Fibroblast of the conjunctiva (primary cell): ENCODE measurements at regions not wholly inside any gene's neighbourhood (a gene's known extent, or its start where the extent isn't known, plus 50 kb on each side); places are given as distances from the start of the nearest gene placed in this dataset.

Experiments
- DNase-seq: peaks from one replicate; pipeline ENCODE4 v3.0.0-alpha.2; 2010; ENCODE audit warnings: low read depth

DNA sequence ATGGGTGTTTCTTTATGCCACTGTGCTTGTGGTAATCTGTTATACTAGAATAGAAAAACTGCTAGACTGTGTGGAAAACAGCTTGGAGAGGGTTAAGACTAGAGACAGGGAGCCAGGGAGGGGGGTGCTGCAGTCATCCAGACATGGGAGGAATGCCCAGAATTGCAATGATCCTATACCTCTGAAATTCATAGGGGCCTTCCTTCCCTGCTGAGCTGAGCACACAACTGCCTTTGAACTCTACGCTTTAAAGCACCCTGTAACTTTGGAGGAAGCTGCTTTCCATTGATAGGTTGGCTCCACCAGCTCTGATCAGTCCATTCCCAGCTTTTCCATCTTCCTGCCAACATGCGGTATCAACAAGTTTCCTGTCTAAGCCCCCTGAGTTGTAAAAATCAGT, 155.9 kb upstream of the RASGEF1B start:
- DNase-seq = no peak

DNA sequence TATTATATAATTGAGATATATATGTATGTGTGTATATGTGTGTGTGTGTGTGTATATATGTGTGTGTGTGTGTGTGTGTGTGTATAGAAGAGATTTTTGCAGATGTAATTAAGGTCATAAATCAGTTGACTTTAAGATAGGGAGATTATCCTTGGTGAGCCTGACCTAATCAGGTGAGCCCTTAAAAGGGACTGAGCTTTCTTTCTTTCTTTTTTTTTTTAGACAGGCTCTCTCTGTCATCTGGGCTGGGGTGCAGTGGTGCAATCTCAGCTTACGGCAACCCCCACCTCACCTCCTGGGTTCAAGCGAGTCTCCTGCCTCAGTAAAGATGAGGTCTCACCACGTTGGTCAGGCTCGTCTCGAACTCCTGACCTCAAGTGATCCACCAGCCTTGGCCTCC, 155.1 kb upstream of the RASGEF1B start:
- DNase-seq = no peak

DNA sequence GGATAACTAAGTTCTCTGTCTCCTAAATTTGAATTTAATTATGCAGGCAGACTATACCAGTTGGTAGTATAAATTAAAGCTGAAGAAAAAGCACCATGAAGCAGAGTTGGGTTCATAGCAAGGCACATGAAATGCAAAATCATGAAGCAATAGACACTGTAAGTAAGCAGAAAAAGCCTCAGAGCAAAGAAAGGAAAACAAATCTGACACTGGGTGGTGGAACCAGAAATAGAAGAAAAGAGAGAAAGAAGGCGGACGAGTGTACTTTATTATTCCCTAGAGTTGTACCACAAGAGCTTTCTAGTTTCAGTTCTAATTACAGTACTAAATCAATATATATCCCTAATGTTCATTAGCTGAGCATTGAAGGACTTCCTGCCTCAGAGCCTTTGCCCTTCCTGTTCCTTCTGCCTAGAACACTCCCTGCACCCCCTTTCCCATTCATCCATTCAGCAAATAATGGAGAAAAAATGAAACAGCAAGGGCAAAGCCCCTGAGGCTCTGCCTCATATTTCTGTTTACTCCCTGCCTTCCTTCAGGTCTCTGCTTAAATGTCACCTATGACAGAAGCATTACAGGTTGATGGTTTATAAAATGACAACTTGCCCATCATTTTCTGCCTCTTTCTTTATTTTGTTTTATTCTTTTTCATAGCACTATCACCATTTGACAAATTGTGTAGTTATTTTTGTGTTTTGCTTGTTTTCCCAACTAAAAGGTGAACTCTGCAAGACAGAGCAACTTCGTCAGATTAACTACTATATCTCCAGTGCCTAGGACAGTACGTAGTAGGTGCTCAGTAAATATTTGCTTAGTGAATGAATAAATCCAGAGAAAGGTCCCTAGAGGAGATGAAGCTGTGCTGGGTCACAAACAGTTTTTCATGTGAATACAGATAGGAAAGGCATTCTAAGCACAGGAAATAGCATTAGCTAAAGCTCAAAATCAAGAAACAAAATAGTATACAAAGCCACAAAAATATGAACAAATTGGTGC, 154.0 kb upstream of the RASGEF1B start:
- no peak for DNase-seq

DNA sequence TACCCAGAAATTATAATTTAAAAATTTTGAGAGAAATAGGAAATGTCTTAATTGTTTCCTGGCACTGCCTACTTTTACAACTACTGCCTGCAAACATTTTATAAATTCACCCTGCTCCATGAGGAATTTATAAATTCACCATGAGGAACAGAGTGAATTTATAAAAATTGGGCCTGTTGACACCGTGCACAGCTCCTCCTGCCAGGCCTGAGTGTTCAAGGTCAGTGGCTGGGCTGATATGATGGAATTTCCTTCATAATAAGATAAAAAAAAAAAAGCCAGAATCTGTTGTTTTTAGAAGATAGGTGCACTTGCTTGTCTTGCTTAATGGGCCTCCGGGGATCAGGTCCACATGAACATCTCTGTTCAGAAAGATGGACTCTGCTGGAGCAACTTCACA, 151.7 kb upstream of the RASGEF1B start:
- DNase-seq = no peak

DNA sequence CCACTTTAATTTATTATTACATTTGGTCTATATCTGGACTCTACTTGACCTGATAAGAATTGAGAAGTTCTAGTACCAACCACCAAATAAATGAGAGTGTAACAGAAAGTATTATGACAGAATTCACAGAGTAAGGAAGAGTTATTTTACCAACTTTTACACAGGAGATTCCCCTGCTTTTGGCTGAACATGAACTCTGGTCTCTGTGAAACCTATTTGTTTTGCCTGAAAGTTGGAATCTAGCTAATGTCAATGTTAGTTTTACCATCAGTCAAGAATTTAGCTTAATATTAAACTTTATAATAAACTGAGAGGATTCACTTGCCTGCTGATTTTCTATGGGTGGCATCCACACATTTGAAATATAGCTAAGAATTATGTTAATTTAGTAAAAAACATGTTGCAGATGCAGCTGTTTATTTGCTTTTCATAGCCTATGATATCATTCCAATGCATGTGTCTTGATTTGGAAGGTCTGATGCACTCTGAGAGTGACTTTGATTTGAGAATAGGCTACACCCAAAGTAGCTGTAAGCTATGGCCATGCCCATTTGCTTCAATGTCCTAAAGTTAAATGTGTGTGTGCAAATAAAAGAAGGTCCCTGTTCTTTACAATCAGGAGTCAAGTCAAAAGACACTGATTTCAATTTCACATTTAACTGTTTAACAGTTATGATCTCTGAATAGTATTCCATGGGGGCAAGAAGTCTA, 150.9 kb upstream of the RASGEF1B start:
- no peak for DNase-seq

DNA sequence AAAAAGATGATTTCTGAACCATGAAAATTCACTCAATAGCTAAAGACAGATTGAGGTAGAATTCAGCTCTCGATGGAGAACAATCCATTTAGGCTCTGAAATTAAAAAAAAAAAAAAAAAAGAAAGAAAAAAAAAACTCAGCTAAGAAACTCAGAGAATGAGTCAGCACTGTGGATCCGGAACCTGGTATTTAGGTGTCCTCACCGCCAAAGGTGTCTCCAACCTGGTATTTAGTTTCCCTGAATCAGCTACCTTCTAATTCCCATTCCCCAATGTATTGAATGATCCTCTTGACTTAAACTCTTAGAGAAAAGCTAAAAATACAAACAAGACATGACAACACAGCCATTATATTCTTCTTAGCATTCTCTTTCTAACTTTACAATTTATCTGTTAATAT, 150.3 kb upstream of the RASGEF1B start:
- DNase-seq = no peak

DNA sequence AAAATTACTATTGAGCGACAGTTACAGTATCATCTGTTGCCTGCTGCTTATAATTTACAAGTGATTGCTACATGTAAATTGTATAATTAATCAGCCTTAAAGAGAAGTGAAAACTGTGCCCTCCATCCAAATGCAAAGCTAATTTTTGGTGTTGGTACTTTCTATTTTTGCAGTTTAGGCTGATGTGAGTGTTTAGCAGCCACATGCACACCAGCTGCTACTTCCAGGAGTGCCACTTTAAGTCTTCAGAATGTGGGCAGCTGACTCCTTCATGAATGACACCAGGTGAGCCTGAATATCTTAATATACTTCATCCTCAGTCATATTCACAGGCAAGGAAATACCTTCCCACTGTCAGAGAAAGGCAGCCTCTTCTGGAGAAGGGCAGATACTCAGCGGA, 149.8 kb upstream of the RASGEF1B start:
- no peak for DNase-seq

DNA sequence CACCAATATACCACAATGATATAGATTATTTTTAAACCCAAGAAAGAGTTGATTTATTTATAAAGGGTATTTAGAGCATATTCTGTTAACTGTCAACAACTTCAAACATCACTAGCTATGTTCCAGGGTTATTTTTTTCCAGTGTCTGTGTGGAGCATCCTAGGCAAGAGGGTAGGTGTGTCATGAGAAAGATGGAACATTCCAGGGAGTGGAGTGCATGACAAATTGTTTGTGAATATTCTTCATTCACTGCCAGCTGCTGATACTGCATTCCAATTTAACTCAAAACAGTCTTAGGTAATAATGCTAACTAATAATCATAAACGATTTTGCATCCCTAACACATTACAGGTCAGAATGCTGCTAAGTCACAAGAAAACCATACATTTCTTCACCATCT, 148.7 kb upstream of the RASGEF1B start:
- DNase-seq = no peak

DNA sequence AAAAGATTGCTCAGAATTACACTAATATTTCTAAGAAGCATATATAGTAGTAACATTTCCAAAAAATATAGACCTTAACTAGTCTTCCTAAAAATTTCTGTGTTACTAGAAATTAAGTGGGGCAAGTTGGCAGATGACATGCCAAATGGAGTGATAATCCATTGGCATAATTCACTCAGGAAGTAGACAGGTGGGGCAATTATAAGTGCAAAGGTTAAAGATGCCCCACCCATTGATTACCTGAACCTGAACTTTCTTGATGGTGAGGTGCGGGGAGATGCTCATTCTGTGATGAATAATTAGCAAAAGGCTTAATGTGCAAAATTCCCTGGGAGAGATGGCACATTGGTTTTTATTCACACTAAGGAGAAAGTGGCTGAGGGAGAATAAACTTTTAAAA, 145.8 kb upstream of the RASGEF1B start:
- DNase-seq = no peak

DNA sequence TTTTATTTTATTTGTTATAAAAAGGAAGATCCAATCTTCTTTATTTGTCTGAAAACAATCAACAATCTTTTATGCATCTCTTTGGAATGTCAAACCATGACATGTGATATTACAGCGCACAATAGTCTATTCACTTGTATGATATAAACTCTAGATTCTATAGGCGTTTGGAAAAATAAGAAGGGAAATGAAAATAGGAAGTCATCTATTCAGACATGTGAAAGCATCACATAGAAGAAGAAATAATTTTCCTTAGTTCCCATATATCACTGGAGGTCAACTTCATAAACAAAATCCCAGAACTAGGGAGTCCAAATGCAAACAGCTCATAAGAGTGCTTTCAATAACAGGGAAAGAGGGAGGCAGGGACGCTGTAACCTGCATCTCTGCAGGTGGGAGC, 139.5 kb upstream of the RASGEF1B start:
- DNase-seq = no peak

DNA sequence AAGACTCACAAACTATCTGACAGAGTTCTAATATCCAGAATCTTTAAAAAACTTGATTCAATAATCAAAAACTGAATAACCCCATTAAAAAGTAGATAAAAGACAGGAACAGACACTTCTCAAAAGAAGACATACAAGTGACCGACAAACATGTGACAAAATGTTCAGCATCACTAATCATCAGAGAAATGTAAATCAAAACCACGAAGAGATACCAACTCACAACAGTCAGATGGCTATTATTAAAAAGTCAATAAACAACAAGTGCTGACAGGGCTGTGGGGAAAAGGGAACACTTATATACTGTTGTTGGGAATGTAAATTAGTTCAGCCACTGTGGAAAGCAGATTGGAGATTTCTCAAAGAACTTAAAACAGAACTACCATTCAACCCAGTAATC, 138.1 kb upstream of the RASGEF1B start:
- DNase-seq = no peak

DNA sequence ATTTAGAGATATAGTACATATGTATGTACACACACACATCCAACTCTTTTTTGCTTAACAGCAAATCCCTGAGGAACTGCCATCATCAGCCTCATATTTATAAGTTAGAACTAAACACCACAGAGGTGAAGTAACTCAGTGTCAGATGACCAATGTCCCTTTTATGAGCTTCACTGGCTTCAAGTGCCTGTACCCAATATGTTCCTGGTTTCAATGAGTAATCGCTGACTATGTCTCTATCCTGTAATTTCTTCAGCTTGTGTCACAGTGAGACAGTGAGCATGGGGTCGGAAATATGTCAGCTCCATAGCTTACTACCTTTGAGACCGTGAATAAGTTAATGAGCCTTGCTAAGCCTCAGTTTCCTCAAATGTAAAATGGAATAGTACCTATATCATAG, 136.2 kb upstream of the RASGEF1B start:
- no peak for DNase-seq

DNA sequence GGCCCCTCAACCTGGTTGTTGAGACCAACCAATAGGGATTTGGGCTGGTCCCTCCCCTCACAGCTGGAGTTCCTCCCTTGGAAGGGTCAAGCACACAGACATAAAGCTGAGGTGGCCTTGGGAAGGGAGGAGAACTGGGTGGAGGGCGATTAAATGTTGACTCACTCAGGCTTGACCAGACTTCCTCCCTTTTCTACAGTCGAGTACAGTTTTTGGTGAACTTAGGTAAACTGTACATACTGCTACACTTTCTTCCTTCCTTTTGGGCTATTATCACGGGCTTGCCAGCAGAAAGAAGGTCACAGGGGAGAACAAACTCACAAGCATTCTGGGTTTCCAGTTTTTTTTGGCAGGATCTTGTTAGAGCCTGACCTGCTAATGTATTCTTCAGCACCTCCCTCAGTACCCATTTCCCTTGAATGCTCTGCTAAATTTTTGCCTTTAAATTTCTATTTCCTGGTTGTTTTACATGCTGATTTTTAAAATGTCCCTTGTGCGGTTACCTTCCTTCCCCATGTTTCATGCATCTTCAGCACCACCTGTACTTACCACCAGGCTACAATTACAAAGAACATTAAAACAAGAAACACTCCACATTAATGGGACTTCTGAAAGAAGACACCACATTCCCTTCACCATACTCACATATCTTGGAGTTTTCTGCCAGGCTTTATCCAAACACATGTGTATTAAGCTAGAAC, 135.2 kb upstream of the RASGEF1B start:
- no peak for DNase-seq

DNA sequence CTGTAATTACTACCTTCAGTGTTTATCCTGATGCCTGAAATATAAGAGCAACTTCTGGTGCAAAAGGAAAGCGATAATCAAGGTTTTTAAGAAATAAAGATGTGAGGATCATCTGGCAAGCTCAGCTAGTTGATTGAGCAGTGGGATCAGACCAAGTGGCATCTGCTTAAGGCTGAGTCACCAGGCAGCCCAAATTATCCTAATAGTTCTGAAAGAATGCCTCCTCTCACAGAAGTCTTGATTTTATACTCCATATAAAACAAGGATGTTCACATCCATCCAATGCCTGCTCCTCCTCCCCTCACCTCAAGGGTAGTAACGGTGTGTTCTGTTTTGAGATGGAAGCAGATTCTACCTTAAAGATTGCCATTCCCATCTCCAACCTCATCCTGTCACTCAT, 134.5 kb upstream of the RASGEF1B start:
- DNase-seq = no peak

DNA sequence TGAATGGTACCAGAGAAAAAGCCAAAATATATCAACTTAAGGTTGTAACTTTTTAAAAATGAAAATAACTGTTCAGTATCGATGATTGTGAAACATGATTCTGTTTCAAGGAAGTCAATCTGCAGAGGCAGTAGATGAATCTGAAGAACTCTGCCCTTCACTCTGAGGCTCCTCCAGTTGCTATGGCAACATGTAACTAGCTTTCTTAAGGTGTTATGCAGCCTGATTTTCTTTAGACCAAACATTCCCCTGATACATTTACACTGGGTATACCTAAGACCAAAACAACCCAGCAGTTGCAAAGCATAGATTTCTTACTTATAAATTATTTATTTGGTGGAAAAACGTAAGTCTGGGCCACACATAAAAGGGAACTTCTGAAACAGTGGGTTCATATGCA, 133.6 kb upstream of the RASGEF1B start:
- DNase-seq = no peak

DNA sequence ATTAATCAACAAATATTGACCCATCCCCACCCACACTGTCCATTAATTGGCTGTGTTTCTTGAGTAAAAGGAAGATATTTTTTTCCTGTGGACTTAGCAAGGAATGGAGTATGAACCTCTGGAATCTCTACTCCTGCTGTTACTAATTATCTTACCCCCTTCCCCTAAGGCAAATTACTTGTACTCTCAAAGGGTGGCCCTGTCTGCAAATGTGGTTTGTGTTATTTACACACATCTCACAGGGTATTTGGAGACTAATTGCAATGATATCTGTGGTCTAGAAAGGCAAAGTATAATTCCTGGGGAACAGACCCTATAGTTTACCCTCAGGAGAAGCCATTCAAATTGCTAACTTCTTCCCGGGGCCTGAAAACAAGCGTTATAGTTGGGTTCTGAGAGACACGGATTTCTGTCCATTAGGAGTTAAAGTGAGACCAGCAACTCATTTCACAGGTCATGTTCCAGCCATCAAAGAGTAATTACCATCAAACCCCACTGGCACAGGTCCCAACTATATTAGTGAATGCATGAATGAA, 133.0 kb upstream of the RASGEF1B start:
- DNase-seq = no peak

DNA sequence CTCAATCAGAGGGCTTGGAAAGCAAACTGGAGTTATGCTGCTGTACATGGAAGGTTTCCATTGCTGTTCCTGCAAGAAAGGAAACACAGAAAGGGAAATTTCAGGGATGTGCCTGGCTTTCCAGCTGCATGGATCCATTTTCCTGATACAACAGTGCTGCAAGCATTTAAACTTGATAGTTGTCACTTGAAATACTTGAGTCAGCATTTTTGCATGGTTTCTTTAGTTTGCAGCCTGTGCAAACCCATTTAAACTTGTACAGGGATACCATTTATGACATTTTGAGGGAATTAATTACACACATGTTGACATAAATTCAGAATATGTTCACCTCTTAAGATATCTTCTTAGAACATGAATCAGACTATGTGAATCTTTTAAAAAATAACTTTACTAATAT, 131.1 kb upstream of the RASGEF1B start:
- DNase-seq = no peak

DNA sequence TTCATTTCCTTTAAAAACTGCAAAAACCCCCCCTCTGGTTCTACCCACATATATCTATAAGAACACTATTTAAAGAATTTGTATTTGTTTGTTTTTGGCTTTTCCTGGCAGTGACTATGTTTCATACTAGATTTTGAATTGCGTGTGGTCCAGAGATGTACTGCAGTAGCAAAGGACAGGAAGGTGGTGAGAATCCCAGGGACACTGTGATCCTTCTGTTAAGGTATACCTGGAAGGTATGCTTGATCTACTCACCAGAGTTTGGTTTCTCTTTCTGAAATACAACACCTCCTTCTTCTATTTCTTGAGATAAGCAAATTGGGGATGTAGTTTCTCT, 129.6 kb upstream of the RASGEF1B start:
- DNase-seq = no peak

DNA sequence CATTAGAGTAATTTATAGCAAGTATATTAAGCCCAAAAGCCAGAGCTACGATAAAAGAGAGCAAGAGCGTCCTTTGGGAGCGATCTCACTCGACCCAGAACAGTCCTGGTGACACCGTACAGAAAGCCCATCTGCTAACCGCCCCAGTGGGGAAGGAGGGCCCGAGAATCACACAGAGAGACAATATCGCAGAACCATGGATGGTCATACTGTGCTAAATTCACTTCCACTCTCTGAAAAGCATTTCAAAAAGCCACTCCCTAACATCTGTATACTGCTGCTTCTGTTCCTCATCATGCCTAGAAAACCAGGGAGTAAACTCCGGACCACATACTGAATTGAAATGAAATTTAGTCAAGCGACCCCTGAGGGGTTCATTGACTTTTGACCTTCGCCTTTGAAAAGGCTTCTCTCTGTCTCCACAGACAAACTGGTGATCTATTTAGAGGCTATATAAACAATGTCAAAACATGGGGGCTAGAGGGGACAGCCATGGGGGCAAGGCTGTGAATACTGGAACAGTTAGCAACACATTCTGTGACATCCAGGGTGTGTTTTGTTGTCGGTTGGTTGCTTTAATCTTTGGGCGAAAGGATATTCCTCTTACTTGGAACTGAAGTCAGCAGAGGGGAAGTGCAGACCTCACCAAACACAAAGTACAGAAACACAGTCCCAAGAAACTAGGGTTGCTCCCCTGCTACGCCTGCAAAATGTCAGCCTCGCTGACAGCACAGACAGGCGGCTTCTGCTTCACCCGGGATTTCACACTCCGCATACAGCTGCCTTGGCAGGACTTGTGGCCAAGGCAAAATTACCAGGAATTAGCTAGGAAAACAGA, 129.0 kb upstream of the RASGEF1B start:
- DNase-seq = no peak

DNA sequence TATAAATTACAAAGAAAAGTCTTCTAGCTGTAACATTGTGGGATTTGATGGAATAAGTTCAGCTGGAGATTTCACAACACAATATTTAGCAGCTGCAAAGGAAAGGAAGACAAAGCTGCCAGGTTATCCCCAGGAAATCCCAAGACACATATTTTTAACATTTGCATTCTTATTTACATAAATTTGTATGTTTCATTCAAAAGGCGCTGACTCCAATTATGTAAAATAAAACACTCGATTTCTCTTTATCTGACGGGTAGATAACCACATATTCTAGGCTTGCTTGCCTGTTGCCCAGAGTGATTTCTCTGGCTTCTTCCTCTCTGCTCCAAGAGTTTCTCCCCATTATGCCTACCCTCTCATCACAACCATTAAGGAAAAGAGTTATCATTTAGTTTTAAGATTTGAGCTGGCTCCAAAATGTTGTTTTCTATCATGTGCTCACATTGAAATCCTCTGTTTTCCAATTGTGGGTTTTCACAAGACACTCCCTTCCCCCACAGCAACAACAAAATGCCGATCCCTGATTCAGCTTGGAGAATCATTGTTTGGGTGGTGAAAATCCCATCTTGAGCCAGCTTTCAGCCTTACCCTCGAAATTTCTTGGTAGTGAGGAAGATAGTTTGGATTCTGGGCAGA, 128.2 kb upstream of the RASGEF1B start:
- no peak for DNase-seq
